Activated CD8-positive, alpha-beta memory T cell treated with anti-CD3 and anti-CD28 coated beads, Interleukin-2, amount 10 ng/mL, durations not matched to agents 7 days and 5 days (primary cell): ENCODE measurements at regions not wholly inside any gene's neighbourhood (a gene's known extent, or its start where the extent isn't known, plus 50 kb on each side); places are given as distances from the start of the nearest gene placed in this dataset.

Experiments
- ATAC-seq: fragments of 150-1000 bp; cut with Tn5 transposase; one replicate; pipeline ENCODE4 v1.10.0; 2021; ENCODE audit warnings: moderate library complexity
- CTCF ChIA-PET: fragments of 350-600 bp; sonication (Branson Sonifier 250); formaldehyde crosslinking; loops from one replicate; lab custom pipeline; 2021; ENCODE audit warnings: antibody characterized with exemption; lab: Charles Lee
- DNase-seq: peaks from one replicate; pipeline ENCODE4 v3.0.0-alpha.2; 2020
- H3K27ac Mint-ChIP-seq: one replicate; pipeline ENCODE4 v1.8.0; 2021; ENCODE audit warnings: mild to moderate bottlenecking, mixed read lengths
- H3K27me3 Mint-ChIP-seq: one replicate; pipeline ENCODE4 v1.8.0; 2021; ENCODE audit warnings: mixed read lengths
- H3K36me3 Mint-ChIP-seq: one replicate; pipeline ENCODE4 v1.8.0; 2021; ENCODE audit warnings: mild to moderate bottlenecking, mixed read lengths
- H3K4me1 Mint-ChIP-seq: one replicate; pipeline ENCODE4 v1.8.0; 2021; ENCODE audit warnings: mixed read lengths
- H3K4me3 Mint-ChIP-seq: one replicate; pipeline ENCODE4 v1.8.0; 2021; ENCODE audit warnings: mild to moderate bottlenecking, moderate library complexity, mixed read lengths
- H3K9me3 Mint-ChIP-seq: one replicate; pipeline ENCODE4 v1.8.0; 2022; ENCODE audit warnings: low read depth, mixed read lengths

GRCh38 chr15:39092354-39092753, 488.5 kb upstream of the THBS1 start:
- H3K9me3 Mint-ChIP-seq: no peaks in the 10 kb centered on the region
- no peaks in the 10 kb centered on the region for H3K4me1 Mint-ChIP-seq
- H3K27ac Mint-ChIP-seq: no peak overlapping the region
- H3K27me3 Mint-ChIP-seq: peaks cover 31% of the 10 kb centered on the region
- H3K36me3 Mint-ChIP-seq: no peaks in the 10 kb centered on the region
- CTCF ChIA-PET: no interaction called here
- DNase-seq: no peak
- no peak for ATAC-seq
- no peak overlapping the region for H3K4me3 Mint-ChIP-seq

GRCh38 chr15:39092761-39093160, 488.1 kb upstream of the THBS1 start:
- ATAC-seq (no peak), DNase-seq (no peak)
- peaks cover 34% of the 10 kb centered on the region for H3K27me3 Mint-ChIP-seq
- CTCF ChIA-PET: no interaction called here
- H3K27ac Mint-ChIP-seq: no peak overlapping the region
- no peak overlapping the region for H3K4me3 Mint-ChIP-seq
- no peaks in the 10 kb centered on the region for H3K9me3 Mint-ChIP-seq
- no peaks in the 10 kb centered on the region for H3K36me3 Mint-ChIP-seq
- no peaks in the 10 kb centered on the region for H3K4me1 Mint-ChIP-seq

GRCh38 chr15:39094116-39094515, 486.8 kb upstream of the THBS1 start:
- H3K27me3 Mint-ChIP-seq: peaks cover 39% of the 10 kb centered on the region
- ATAC-seq: no peak
- CTCF ChIA-PET: interaction anchor here (0.7 kb wide), 1 partner anchor 663 kb away, joined by 3 read pairs; no protein-coding TSS in a partner anchor
- no peaks in the 10 kb centered on the region for H3K9me3 Mint-ChIP-seq
- no peaks in the 10 kb centered on the region for H3K4me1 Mint-ChIP-seq
- no peak overlapping the region for H3K4me3 Mint-ChIP-seq
- no peak for DNase-seq
- H3K36me3 Mint-ChIP-seq: no peaks in the 10 kb centered on the region
- H3K27ac Mint-ChIP-seq: no peak overlapping the region

GRCh38 chr15:39095218-39095879, 485.5 kb upstream of the THBS1 start:
- CTCF ChIA-PET: no interaction called here
- H3K27me3 Mint-ChIP-seq: peaks cover 39% of the 10 kb centered on the region

GRCh38 chr15:39096608-39097205, 484.2 kb upstream of the THBS1 start:
- Mint-ChIP-seq H3K4me1 (no peaks in the 10 kb centered on the region), H3K27ac (no peak overlapping the region), H3K9me3 (no peaks in the 10 kb centered on the region), H3K4me3 (no peak overlapping the region), H3K36me3 (no peaks in the 10 kb centered on the region), H3K27me3 (peaks cover 40% of the 10 kb centered on the region)
- no peak for ATAC-seq
- DNase-seq: no peak
- CTCF ChIA-PET: interaction anchor here (0.6 kb wide), 1 partner anchor 1594 kb away, joined by 3 read pairs; no protein-coding TSS in a partner anchor

More at GRCh38 chr15:39095218-39095879, 485.5 kb upstream of the THBS1 start:
- no peak overlapping the region for H3K27ac Mint-ChIP-seq
- no peak overlapping the region for H3K4me3 Mint-ChIP-seq
- no peak for DNase-seq
- no peaks in the 10 kb centered on the region for H3K4me1 Mint-ChIP-seq
- no peaks in the 10 kb centered on the region for H3K9me3 Mint-ChIP-seq
- no peaks in the 10 kb centered on the region for H3K36me3 Mint-ChIP-seq
- ATAC-seq: no peak

- H3K4me1 Mint-ChIP-seq: no peaks in the 10 kb centered on the region
- H3K9me3 Mint-ChIP-seq: no peaks in the 10 kb centered on the region
- CTCF ChIA-PET: no interaction called here
- no peak overlapping the region for H3K27ac Mint-ChIP-seq
- ATAC-seq: no peak
- H3K4me3 Mint-ChIP-seq: no peak overlapping the region
- no peak for DNase-seq
- peaks cover 51% of the 10 kb centered on the region for H3K27me3 Mint-ChIP-seq
- H3K36me3 Mint-ChIP-seq: no peaks in the 10 kb centered on the region
These were observed 481.4 kb upstream of the THBS1 start for GRCh38 chr15:39099524-39099923.

GRCh38 chr15:39100106-39100660, 480.7 kb upstream of the THBS1 start:
- ATAC-seq (no peak), DNase-seq (no peak)
- no peak overlapping the region for H3K4me3 Mint-ChIP-seq
- no peak overlapping the region for H3K27ac Mint-ChIP-seq
- no peaks in the 10 kb centered on the region for H3K36me3 Mint-ChIP-seq
- H3K27me3 Mint-ChIP-seq: peaks cover 51% of the 10 kb centered on the region
- CTCF ChIA-PET: no interaction called here
- H3K9me3 Mint-ChIP-seq: no peaks in the 10 kb centered on the region
- H3K4me1 Mint-ChIP-seq: no peaks in the 10 kb centered on the region

- CTCF ChIA-PET: no interaction called here
- Mint-ChIP-seq H3K27me3 (peaks cover 45% of the 10 kb centered on the region), H3K4me1 (no peaks in the 10 kb centered on the region), H3K9me3 (no peaks in the 10 kb centered on the region), H3K36me3 (no peaks in the 10 kb centered on the region), H3K4me3 (no peak overlapping the region), H3K27ac (no peak overlapping the region)
- ATAC-seq (no peak), DNase-seq (no peak)
These were observed 478.4 kb upstream of the THBS1 start for GRCh38 chr15:39102431-39102830.

GRCh38 chr15:39106950-39107349, 473.9 kb upstream of the THBS1 start:
- peaks cover 20% of the 10 kb centered on the region for H3K27me3 Mint-ChIP-seq
- no peaks in the 10 kb centered on the region for H3K36me3 Mint-ChIP-seq
- CTCF ChIA-PET: no interaction called here
- ATAC-seq (no peak), DNase-seq (no peak)
- H3K4me3 Mint-ChIP-seq: no peak overlapping the region
- H3K27ac Mint-ChIP-seq: no peak overlapping the region
- H3K9me3 Mint-ChIP-seq: no peaks in the 10 kb centered on the region
- H3K4me1 Mint-ChIP-seq: no peaks in the 10 kb centered on the region

- Mint-ChIP-seq H3K4me3 (no peak overlapping the region), H3K27ac (no peak overlapping the region), H3K27me3 (peaks cover 25% of the 10 kb centered on the region), H3K9me3 (no peaks in the 10 kb centered on the region), H3K4me1 (no peaks in the 10 kb centered on the region), H3K36me3 (no peaks in the 10 kb centered on the region)
- ATAC-seq (no peak), DNase-seq (no peak)
- CTCF ChIA-PET: no interaction called here
These were observed 472.9 kb upstream of the THBS1 start for GRCh38 chr15:39108021-39108420.

GRCh38 chr15:39110336-39110735, 470.5 kb upstream of the THBS1 start:
- H3K27me3 Mint-ChIP-seq: peaks cover 20% of the 10 kb centered on the region
- CTCF ChIA-PET: no interaction called here

GRCh38 chr15:39110746-39111145, 470.1 kb upstream of the THBS1 start:
- Mint-ChIP-seq H3K4me1 (no peaks in the 10 kb centered on the region), H3K36me3 (no peaks in the 10 kb centered on the region), H3K9me3 (no peaks in the 10 kb centered on the region), H3K27me3 (peaks cover 17% of the 10 kb centered on the region), H3K4me3 (no peak overlapping the region), H3K27ac (no peak overlapping the region)
- DNase-seq (no peak), ATAC-seq (no peak)
- CTCF ChIA-PET: no interaction called here

More at GRCh38 chr15:39110336-39110735, 470.5 kb upstream of the THBS1 start:
- DNase-seq (no peak), ATAC-seq (no peak)
- no peaks in the 10 kb centered on the region for H3K36me3 Mint-ChIP-seq
- no peaks in the 10 kb centered on the region for H3K4me1 Mint-ChIP-seq
- H3K27ac Mint-ChIP-seq: no peak overlapping the region
- no peak overlapping the region for H3K4me3 Mint-ChIP-seq
- no peaks in the 10 kb centered on the region for H3K9me3 Mint-ChIP-seq

- ATAC-seq: no peak
- Mint-ChIP-seq H3K4me3 (no peak overlapping the region), H3K27ac (no peak overlapping the region), H3K27me3 (peaks cover 37% of the 10 kb centered on the region), H3K4me1 (no peaks in the 10 kb centered on the region), H3K9me3 (peaks cover 2% of the 10 kb centered on the region), H3K36me3 (peaks cover 1% of the 10 kb centered on the region)
- no peak for DNase-seq
- CTCF ChIA-PET: no interaction called here
These were observed 467.1 kb upstream of the THBS1 start for GRCh38 chr15:39113741-39114140.
